ENCODE measurements at regions not wholly inside any gene's neighbourhood (a gene's known extent, or its start where the extent isn't known, plus 50 kb on each side); places are given as distances from the start of the nearest gene placed in this dataset.

- CTCF ChIA-PET, result no interaction called here
- POLR2A ChIA-PET, result no interaction called here
- Mint-ChIP-seq H3K27me3 (ENCODE audit: low read depth) (no peaks in the 10 kb centered on the region; the same call in 1 of the 2 replicates), H3K27ac (no peak overlapping the region), H3K4me1 (peaks cover under 1% of the 10 kb centered on the region; the same call in 1 of the 2 replicates), H3K36me3 (peaks cover 6% of the 10 kb centered on the region), H3K4me3 (no peak overlapping the region), H3K9me3 (peaks cover 28% of the 10 kb centered on the region)
- TF ChIP-seq CBFB (CRISPR knock-in tag; IDR thresholded peaks at IDR 0.05; ENCODE audit: low read depth) (no peak), NFYB (CRISPR knock-in tag; conservative IDR thresholded peaks at IDR 0.05; ENCODE audit: low read depth) (no peak), CREB1 (CRISPR knock-in tag; IDR thresholded peaks at IDR 0.05) (no peak)
- TF ChIP-seq, protein P1, sequence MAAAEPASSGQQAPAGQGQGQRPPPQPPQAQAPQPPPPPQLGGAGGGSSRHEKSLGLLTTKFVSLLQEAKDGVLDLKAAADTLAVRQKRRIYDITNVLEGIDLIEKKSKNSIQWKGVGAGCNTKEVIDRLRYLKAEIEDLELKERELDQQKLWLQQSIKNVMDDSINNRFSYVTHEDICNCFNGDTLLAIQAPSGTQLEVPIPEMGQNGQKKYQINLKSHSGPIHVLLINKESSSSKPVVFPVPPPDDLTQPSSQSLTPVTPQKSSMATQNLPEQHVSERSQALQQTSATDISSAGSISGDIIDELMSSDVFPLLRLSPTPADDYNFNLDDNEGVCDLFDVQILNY (CRISPR knock-in tag; IDR thresholded peaks at IDR 0.05), result no peak
- TF ChIP-seq, protein P2, sequence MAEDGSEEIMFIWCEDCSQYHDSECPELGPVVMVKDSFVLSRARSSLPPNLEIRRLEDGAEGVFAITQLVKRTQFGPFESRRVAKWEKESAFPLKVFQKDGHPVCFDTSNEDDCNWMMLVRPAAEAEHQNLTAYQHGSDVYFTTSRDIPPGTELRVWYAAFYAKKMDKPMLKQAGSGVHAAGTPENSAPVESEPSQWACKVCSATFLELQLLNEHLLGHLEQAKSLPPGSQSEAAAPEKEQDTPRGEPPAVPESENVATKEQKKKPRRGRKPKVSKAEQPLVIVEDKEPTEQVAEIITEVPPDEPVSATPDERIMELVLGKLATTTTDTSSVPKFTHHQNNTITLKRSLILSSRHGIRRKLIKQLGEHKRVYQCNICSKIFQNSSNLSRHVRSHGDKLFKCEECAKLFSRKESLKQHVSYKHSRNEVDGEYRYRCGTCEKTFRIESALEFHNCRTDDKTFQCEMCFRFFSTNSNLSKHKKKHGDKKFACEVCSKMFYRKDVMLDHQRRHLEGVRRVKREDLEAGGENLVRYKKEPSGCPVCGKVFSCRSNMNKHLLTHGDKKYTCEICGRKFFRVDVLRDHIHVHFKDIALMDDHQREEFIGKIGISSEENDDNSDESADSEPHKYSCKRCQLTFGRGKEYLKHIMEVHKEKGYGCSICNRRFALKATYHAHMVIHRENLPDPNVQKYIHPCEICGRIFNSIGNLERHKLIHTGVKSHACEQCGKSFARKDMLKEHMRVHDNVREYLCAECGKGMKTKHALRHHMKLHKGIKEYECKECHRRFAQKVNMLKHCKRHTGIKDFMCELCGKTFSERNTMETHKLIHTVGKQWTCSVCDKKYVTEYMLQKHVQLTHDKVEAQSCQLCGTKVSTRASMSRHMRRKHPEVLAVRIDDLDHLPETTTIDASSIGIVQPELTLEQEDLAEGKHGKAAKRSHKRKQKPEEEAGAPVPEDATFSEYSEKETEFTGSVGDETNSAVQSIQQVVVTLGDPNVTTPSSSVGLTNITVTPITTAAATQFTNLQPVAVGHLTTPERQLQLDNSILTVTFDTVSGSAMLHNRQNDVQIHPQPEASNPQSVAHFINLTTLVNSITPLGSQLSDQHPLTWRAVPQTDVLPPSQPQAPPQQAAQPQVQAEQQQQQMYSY (CRISPR knock-in tag; IDR thresholded peaks at IDR 0.05), result no peak
- TF ChIP-seq, protein P3, sequence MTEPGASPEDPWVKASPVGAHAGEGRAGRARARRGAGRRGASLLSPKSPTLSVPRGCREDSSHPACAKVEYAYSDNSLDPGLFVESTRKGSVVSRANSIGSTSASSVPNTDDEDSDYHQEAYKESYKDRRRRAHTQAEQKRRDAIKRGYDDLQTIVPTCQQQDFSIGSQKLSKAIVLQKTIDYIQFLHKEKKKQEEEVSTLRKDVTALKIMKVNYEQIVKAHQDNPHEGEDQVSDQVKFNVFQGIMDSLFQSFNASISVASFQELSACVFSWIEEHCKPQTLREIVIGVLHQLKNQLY (CRISPR knock-in tag; IDR thresholded peaks at IDR 0.05), result no peak
- TF ChIP-seq, protein P4, sequence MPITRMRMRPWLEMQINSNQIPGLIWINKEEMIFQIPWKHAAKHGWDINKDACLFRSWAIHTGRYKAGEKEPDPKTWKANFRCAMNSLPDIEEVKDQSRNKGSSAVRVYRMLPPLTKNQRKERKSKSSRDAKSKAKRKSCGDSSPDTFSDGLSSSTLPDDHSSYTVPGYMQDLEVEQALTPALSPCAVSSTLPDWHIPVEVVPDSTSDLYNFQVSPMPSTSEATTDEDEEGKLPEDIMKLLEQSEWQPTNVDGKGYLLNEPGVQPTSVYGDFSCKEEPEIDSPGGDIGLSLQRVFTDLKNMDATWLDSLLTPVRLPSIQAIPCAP (CRISPR knock-in tag; IDR thresholded peaks at IDR 0.05), result no peak
- TF ChIP-seq, protein P5, sequence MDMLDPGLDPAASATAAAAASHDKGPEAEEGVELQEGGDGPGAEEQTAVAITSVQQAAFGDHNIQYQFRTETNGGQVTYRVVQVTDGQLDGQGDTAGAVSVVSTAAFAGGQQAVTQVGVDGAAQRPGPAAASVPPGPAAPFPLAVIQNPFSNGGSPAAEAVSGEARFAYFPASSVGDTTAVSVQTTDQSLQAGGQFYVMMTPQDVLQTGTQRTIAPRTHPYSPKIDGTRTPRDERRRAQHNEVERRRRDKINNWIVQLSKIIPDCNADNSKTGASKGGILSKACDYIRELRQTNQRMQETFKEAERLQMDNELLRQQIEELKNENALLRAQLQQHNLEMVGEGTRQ (CRISPR knock-in tag; IDR thresholded peaks at IDR 0.05), result no peak
- DNase-seq (ENCODE audit: low spot score) (no peak), ATAC-seq (no peak)
These were observed 53.6 kb upstream of the CDH18 start for GRCh38 chr5:20041326-20042274.

GRCh38 chr5:20040901-20041300 is 52.9 kb upstream of the CDH18 start:
- no peak overlapping the region for H3K27ac Mint-ChIP-seq
- no peaks in the 10 kb centered on the region for H3K4me1 Mint-ChIP-seq
- no peak for ATAC-seq
- ChIA-PET POLR2A (no interaction called here), CTCF (no interaction called here)
- no peaks in the 10 kb centered on the region; the same call in 1 of the 2 replicates for H3K27me3 Mint-ChIP-seq (ENCODE audit: low read depth)
- peaks cover 6% of the 10 kb centered on the region for H3K36me3 Mint-ChIP-seq
- no peak for TF ChIP-seq GTF2I (CRISPR knock-in tag; conservative IDR thresholded peaks at IDR 0.05)
- no peak for TF ChIP-seq ZNF121 (CRISPR knock-in tag; IDR thresholded peaks at IDR 0.05)
- no peak for TF ChIP-seq ZMAT4 (CRISPR knock-in tag; IDR thresholded peaks at IDR 0.05)
- TF ChIP-seq SP1 (CRISPR knock-in tag; conservative IDR thresholded peaks at IDR 0.05), result no peak
- no peak for DNase-seq (ENCODE audit: low spot score)
- no peak overlapping the region for H3K4me3 Mint-ChIP-seq
- H3K9me3 Mint-ChIP-seq, result peaks cover 33% of the 10 kb centered on the region
